Neural cell (in vitro differentiated cells): ENCODE measurements at regions not wholly inside any gene's neighbourhood (a gene's known extent, or its start where the extent isn't known, plus 50 kb on each side); places are given as distances from the start of the nearest gene placed in this dataset.

ENCODE experiments used
- H2AFZ ChIP-seq: fragments of 200-600, 300-800 bp; sonication (generic), shearing (Covaris generic); 2 replicates; pipeline ENCODE4 v1.6.0; 2014; ENCODE audit warnings: low read depth, mild to moderate bottlenecking, antibody characterized with exemption, low read length, moderate library complexity
- H3F3A ChIP-seq: fragments of 200-600 bp; shearing (Covaris generic); 2 replicates; pipeline ENCODE4 v1.6.1; 2016; ENCODE audit warnings: mild to moderate bottlenecking, moderate library complexity, mixed read lengths, antibody characterized with exemption, low read length; ENCODE audit not compliant: insufficient read depth, poor library complexity, severe bottlenecking
- H3K27ac ChIP-seq: fragments of 200-600, 300-800 bp; sonication (generic), shearing (Covaris generic); 2 replicates; pipeline ENCODE4 v1.5.1; 2014; ENCODE audit warnings: mild to moderate bottlenecking, low read length, moderate library complexity
- H3K27me3 ChIP-seq: fragments of 300-800, 200-600 bp; sonication (generic), shearing (Covaris generic); 2 replicates; pipeline ENCODE4 v1.6.0; 2014; ENCODE audit warnings: mild to moderate bottlenecking, low read depth, low read length, moderate library complexity; ENCODE audit not compliant: insufficient read depth
- H3K36me3 ChIP-seq: fragments of 300-800, 200-600 bp; sonication (generic), shearing (Covaris generic); 2 replicates; pipeline ENCODE4 v1.5.1; 2014; ENCODE audit warnings: mild to moderate bottlenecking, antibody characterized with exemption, low read length, moderate library complexity; ENCODE audit not compliant: insufficient read depth
- H3K4me2 ChIP-seq: fragments of 300-800, 200-600 bp; sonication (generic), shearing (Covaris generic); 2 replicates; pipeline ENCODE4 v1.6.0; 2014; ENCODE audit warnings: mild to moderate bottlenecking, low read length
- H3K4me3 ChIP-seq: fragments of 300-800, 200-600 bp; sonication (generic), shearing (Covaris generic); 2 replicates; pipeline ENCODE4 v1.5.1; 2014; ENCODE audit warnings: mild to moderate bottlenecking, low read length, moderate library complexity
- H3K79me2 ChIP-seq: fragments of 200-600 bp; shearing (Covaris generic); replicated peaks from 2 replicates; pipeline ENCODE4 v1.6.0; 2014; ENCODE audit warnings: mild to moderate bottlenecking, low read length, moderate library complexity; ENCODE audit not compliant: insufficient read depth
- H3K9ac ChIP-seq: fragments of 300-800, 200-600 bp; sonication (generic), shearing (Covaris generic); 2 replicates; pipeline ENCODE4 v1.6.1; 2016; ENCODE audit warnings: mild to moderate bottlenecking, low read length, mixed read lengths
- H3K9me2 ChIP-seq: fragments of 200-600 bp; shearing (Covaris generic); 2 replicates; pipeline ENCODE4 v1.6.1; 2016; ENCODE audit warnings: mild to moderate bottlenecking, low read length, mixed read lengths; ENCODE audit not compliant: insufficient read depth
- H3K9me3 ChIP-seq: fragments of 200-600, 300-800 bp; sonication (generic), shearing (Covaris generic); 2 replicates; pipeline ENCODE4 v1.6.1; 2016; ENCODE audit warnings: mild to moderate bottlenecking, mixed run types, low read length, moderate library complexity, mixed read lengths
- H4K20me1 ChIP-seq: fragments of 200-600 bp; shearing (Covaris generic); 2 replicates; pipeline ENCODE4 v1.6.1; 2016; ENCODE audit warnings: mild to moderate bottlenecking, mixed run types; ENCODE audit not compliant: insufficient read depth
- CTCF ChIP-seq: fragments of 450-650 bp; IDR thresholded peaks from 2 replicates; pipeline ENCODE4 v1.5.1; 2014; ENCODE audit warnings: antibody characterized with exemption, mild to moderate bottlenecking, moderate library complexity; ENCODE audit not compliant: poor library complexity, severe bottlenecking
- EP300 ChIP-seq: fragments of 450-650 bp; conservative IDR thresholded peaks from 2 replicates; pipeline ENCODE4 v1.6.1; 2014; ENCODE audit warnings: antibody characterized with exemption, mild to moderate bottlenecking, moderate library complexity; ENCODE audit not compliant: poor library complexity, severe bottlenecking
- EZH2 ChIP-seq: fragments of 200-600, 300-800 bp; shearing (Covaris generic), sonication (generic); IDR thresholded peaks from 2 replicates; pipeline ENCODE4 v1.6.1; 2014; ENCODE audit warnings: antibody characterized with exemption, low read length, borderline replicate concordance, mild to moderate bottlenecking; ENCODE audit not compliant: insufficient read depth, poor library complexity, severe bottlenecking
- MXI1 ChIP-seq: fragments of 450-650 bp; conservative IDR thresholded peaks from 2 replicates; pipeline ENCODE4 v1.6.1; 2014; ENCODE audit warnings: antibody characterized with exemption, mild to moderate bottlenecking; ENCODE audit not compliant: poor library complexity, severe bottlenecking
- POLR2AphosphoS5 ChIP-seq: IDR thresholded peaks from 2 replicates; pipeline ENCODE4 v1.6.1; 2012
- RAD21 ChIP-seq: fragments of 450-650 bp; conservative IDR thresholded peaks from 2 replicates; pipeline ENCODE4 v1.6.1; 2014; ENCODE audit warnings: antibody characterized with exemption, mild to moderate bottlenecking, moderate library complexity
- REST ChIP-seq: IDR thresholded peaks from 2 replicates; pipeline ENCODE4 v1.6.1; 2012; ENCODE audit warnings: borderline replicate concordance
- SMC3 ChIP-seq: fragments of 450-650 bp; conservative IDR thresholded peaks from 2 replicates; pipeline ENCODE4 v1.6.1; 2014; ENCODE audit warnings: antibody characterized with exemption, mild to moderate bottlenecking, moderate library complexity; ENCODE audit not compliant: poor library complexity
- TAF1 ChIP-seq: IDR thresholded peaks from 2 replicates; pipeline ENCODE4 v1.6.1; 2012; ENCODE audit warnings: low read depth

- Histone ChIP-seq H3K4me2 (no peak overlapping the region), H3K79me2 (no peaks in the 10 kb centered on the region), H3K9me2 (no peaks in the 10 kb centered on the region), H3K27ac (no peak overlapping the region), H4K20me1 (no peaks in the 10 kb centered on the region), H3K36me3 (no peaks in the 10 kb centered on the region), H3F3A (no peaks in the 10 kb centered on the region), H3K9me3 (no peaks in the 10 kb centered on the region), H2AFZ (no peak overlapping the region), H3K27me3 (no peaks in the 10 kb centered on the region), H3K9ac (no peak overlapping the region), H3K4me3 (no peak overlapping the region)
- no peak for TF ChIP-seq POLR2AphosphoS5
- TF ChIP-seq RAD21: no peak
These were observed 711.1 kb downstream of the BRD1 start for GRCh38 chr22:49116486-49117120.

- Histone ChIP-seq H3K79me2 (no peaks in the 10 kb centered on the region), H3K36me3 (no peaks in the 10 kb centered on the region), H3K9me3 (no peaks in the 10 kb centered on the region), H3K27me3 (no peaks in the 10 kb centered on the region), H3K27ac (no peak overlapping the region), H3K9me2 (no peaks in the 10 kb centered on the region), H3K4me2 (no peak overlapping the region), H3K4me3 (no peak overlapping the region), H2AFZ (no peak overlapping the region), H3F3A (no peaks in the 10 kb centered on the region), H4K20me1 (no peaks in the 10 kb centered on the region), H3K9ac (no peak overlapping the region)
- TF ChIP-seq EP300: no peak
- no peak for TF ChIP-seq MXI1
- no peak for TF ChIP-seq POLR2AphosphoS5
- no peak for TF ChIP-seq TAF1
- no peak for TF ChIP-seq RAD21
- TF ChIP-seq CTCF: no peak
These were observed 711.7 kb downstream of the BRD1 start for GRCh38 chr22:49116021-49116420.

GRCh38 chr22:49115197-49115596, 712.5 kb downstream of the BRD1 start:
- Histone ChIP-seq H3K9ac (no peak overlapping the region), H3K9me3 (no peaks in the 10 kb centered on the region), H2AFZ (no peak overlapping the region), H3K4me3 (no peak overlapping the region), H3K9me2 (no peaks in the 10 kb centered on the region), H3K36me3 (no peaks in the 10 kb centered on the region), H4K20me1 (no peaks in the 10 kb centered on the region), H3K4me2 (no peak overlapping the region), H3F3A (no peaks in the 10 kb centered on the region), H3K79me2 (no peaks in the 10 kb centered on the region), H3K27me3 (no peaks in the 10 kb centered on the region), H3K27ac (no peak overlapping the region)
- TF ChIP-seq EP300: no peak

GRCh38 chr22:49113758-49114157, 713.9 kb downstream of the BRD1 start:
- TF ChIP-seq SMC3 (no peak), EZH2 (no peak), CTCF (no peak), EP300 (no peak), TAF1 (no peak), POLR2AphosphoS5 (no peak), RAD21 (no peak), REST (no peak), MXI1 (no peak)
- H3K79me2 ChIP-seq: no peaks in the 10 kb centered on the region
- no peak overlapping the region for H2AFZ ChIP-seq
- H3K4me3 ChIP-seq: no peak overlapping the region
- no peak overlapping the region for H3K27ac ChIP-seq
- no peaks in the 10 kb centered on the region for H3F3A ChIP-seq
- no peaks in the 10 kb centered on the region for H3K9me3 ChIP-seq
- no peak overlapping the region for H3K4me2 ChIP-seq
- H3K9me2 ChIP-seq: no peaks in the 10 kb centered on the region
- no peaks in the 10 kb centered on the region for H4K20me1 ChIP-seq
- H3K27me3 ChIP-seq: no peaks in the 10 kb centered on the region
- no peak overlapping the region for H3K9ac ChIP-seq
- H3K36me3 ChIP-seq: no peaks in the 10 kb centered on the region
